ENCODE measurements at regions not wholly inside any gene's neighbourhood (a gene's known extent, or its start where the extent isn't known, plus 50 kb on each side); places are given as distances from the start of the nearest gene placed in this dataset.

DNA sequence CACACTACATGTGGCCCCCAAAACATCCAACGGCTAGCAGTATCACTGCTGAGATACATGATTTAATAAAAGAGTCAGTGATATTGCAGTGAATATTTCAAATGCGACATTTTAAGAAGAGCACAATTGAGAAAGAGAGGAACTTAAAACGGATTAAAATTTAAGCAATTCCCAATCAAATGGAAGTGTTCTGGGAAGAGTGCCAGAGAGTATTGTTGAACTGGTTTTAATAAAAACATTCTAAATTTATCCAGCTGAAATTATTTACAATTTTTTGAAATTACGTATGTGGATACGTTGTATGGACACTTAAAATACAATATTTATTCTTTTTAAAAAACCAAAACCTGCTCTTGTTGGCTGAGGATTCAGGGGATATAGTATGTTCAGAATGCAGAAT lies 117.7 kb downstream of the C3orf38 start:
- TF ChIP-seq, protein P1, sequence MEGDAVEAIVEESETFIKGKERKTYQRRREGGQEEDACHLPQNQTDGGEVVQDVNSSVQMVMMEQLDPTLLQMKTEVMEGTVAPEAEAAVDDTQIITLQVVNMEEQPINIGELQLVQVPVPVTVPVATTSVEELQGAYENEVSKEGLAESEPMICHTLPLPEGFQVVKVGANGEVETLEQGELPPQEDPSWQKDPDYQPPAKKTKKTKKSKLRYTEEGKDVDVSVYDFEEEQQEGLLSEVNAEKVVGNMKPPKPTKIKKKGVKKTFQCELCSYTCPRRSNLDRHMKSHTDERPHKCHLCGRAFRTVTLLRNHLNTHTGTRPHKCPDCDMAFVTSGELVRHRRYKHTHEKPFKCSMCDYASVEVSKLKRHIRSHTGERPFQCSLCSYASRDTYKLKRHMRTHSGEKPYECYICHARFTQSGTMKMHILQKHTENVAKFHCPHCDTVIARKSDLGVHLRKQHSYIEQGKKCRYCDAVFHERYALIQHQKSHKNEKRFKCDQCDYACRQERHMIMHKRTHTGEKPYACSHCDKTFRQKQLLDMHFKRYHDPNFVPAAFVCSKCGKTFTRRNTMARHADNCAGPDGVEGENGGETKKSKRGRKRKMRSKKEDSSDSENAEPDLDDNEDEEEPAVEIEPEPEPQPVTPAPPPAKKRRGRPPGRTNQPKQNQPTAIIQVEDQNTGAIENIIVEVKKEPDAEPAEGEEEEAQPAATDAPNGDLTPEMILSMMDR (IDR thresholded peaks at IDR 0.05), result no peak
- Histone ChIP-seq H3K27ac (no peak overlapping the region), H3K9me3 (no peaks in the 10 kb centered on the region), H3K27me3 (no peaks in the 10 kb centered on the region), H3K36me3 (no peaks in the 10 kb centered on the region), H3K4me1 (no peaks in the 10 kb centered on the region), H3K4me3 (no peak overlapping the region)
- DNase-seq (no peak), ATAC-seq (no peak)
- intact Hi-C loops (cut with DNase I), result no loop called here

DNA sequence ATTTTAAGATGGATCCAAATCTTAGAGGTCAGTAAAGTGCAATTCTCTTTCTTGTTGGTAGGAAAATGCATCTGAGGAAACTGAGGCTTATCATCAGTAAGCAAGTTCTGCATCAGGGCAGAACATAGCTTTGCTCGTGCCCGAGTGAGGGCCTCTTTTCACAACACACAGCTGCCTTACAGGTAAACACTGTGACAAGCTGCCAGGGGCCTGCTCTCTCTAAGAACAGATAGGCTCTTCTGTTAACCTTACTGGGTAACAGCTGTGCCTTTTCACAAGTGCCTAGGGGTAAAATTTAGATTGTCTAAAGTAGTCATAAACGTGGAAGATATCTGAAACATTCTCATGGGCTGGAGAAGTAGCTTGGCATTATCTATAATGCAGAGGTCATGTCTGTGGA lies 118.1 kb downstream of the C3orf38 start:
- TF ChIP-seq, protein P1 (IDR thresholded peaks at IDR 0.05), result no peak
- Histone ChIP-seq H3K36me3 (no peaks in the 10 kb centered on the region), H3K4me3 (no peak overlapping the region), H3K9me3 (no peaks in the 10 kb centered on the region), H3K27ac (no peak overlapping the region), H3K4me1 (no peaks in the 10 kb centered on the region), H3K27me3 (no peaks in the 10 kb centered on the region)
- intact Hi-C loops (cut with DNase I), result no loop called here
- ATAC-seq (no peak), DNase-seq (no peak)

DNA sequence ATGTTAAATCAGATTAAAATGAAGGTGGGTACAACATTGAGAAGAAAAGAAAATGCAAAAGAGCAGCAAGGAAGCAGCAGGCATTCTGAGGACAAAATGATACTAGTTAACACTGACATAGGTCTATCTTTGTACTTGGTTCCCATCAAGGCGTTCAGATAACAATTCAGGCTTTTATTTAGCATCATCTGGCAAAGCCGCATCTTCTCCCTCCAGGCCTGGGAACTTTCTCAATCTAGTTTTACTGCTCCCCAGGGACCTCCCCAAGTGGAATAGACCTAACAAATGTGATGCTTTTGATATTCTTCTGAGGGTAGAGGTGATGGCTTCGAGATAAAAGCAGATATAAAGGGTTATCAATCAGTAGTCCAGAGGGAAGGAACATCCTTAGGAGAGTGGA lies 130.6 kb downstream of the C3orf38 start:
- DNase-seq, result no peak
- intact Hi-C loops (cut with DNase I), result no loop called here
- Histone ChIP-seq H3K9me3 (no peaks in the 10 kb centered on the region), H3K27ac (no peak overlapping the region), H3K4me1 (no peaks in the 10 kb centered on the region), H3K27me3 (no peaks in the 10 kb centered on the region), H3K4me3 (no peak overlapping the region), H3K36me3 (no peaks in the 10 kb centered on the region)
- TF ChIP-seq, protein P1 (IDR thresholded peaks at IDR 0.05), result no peak
- ATAC-seq, result no peak

DNA sequence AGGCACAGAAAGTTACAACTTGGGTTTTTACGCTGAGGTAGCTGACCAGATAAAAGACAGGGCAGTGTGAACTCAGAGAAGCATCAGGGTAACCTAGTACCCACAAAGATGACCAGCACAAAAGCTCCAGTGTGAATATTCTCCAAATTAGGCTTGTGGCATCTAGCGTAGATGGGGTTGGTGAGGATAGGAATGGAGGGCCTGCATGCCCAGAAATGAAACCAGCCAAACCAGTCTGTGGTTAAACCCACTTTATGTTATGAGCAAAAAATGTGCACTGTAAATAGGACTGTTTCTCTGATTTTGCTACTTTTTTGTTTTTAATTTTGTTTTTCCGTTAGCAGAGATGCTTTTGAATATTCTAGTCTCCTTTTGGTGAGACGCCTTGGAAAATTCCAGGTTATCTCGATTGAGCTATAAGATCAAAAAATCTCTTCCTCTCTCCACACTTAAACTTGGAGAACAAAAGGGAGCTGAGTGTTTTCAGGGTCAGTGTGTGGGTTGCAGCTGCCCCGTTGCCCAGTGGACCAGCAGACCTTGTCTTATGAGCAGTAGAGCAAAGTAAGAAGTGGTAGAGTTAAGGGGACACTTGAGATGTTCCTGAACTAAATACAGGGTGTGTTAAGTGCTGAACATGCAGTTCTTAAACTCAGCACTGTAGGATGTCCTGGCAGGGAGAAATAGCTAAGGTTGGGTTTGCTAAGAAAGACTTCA lies 132.9 kb downstream of the C3orf38 start:
- peak; percentile 94 for ATAC-seq

DNA sequence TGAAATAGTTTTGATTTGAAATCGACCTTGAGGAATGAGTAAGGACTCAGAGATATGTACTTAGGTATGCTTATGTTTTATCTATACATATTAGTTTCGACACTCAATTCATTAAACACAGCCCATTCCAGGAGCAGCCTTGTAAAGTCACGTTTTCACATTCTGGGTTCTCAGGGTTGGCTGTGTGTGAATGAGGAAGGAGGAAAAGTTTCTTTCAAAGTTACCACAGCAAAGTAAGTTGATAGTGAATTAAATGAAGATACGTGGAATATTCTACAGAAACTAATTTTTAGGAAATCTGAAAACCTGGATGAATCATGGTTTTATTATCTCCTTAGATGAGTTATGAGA lies 133.5 kb downstream of the C3orf38 start:
- Histone ChIP-seq H3K4me3 (no peak overlapping the region), H3K4me1 (no peaks in the 10 kb centered on the region), H3K36me3 (no peaks in the 10 kb centered on the region), H3K27ac (no peak overlapping the region), H3K27me3 (no peaks in the 10 kb centered on the region), H3K9me3 (no peaks in the 10 kb centered on the region)
- ATAC-seq (no peak), DNase-seq (no peak)
- intact Hi-C loops (cut with DNase I), result no loop called here
- TF ChIP-seq, protein P1 (IDR thresholded peaks at IDR 0.05), result no peak

More for the DNA sequence above, 132.9 kb downstream of the C3orf38 start:
- DNase-seq, result no peak
- H3K4me3 ChIP-seq, result no peak overlapping the region
- H3K36me3 ChIP-seq, result no peaks in the 10 kb centered on the region
- intact Hi-C loops (cut with DNase I), result no loop called here
- no peak overlapping the region for H3K27ac ChIP-seq
- no peaks in the 10 kb centered on the region for H3K9me3 ChIP-seq
- TF ChIP-seq, protein P1 (IDR thresholded peaks at IDR 0.05), result no peak
- H3K4me1 ChIP-seq, result no peaks in the 10 kb centered on the region
- no peaks in the 10 kb centered on the region for H3K27me3 ChIP-seq

DNA sequence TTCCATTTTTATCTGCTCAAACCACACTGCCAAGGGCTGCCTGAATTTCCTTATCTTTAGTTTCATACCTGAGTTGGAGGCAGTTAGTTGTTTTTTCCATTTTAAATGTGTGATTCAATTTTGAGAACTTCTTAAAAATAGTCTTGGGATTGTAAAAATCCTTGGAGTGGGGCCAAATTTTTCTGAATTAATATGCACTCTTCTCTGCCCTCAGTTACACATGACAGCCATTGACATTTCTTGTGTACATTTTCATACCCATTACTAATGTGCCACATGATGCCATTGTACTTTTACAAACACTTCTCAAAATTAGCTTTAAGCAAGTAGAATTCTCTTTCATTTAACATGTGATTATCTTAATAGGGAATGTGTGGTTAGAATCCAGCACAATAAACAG lies 141.7 kb downstream of the C3orf38 start:
- intact Hi-C loops (cut with DNase I), result no loop called here
- Histone ChIP-seq H3K27ac (no peak overlapping the region), H3K27me3 (no peaks in the 10 kb centered on the region), H3K4me3 (no peak overlapping the region), H3K4me1 (no peaks in the 10 kb centered on the region), H3K9me3 (no peaks in the 10 kb centered on the region), H3K36me3 (no peaks in the 10 kb centered on the region)
- ATAC-seq, result no peak
- TF ChIP-seq, protein P1 (IDR thresholded peaks at IDR 0.05), result no peak
- no peak for DNase-seq
